Neural cell (in vitro differentiated cells): ENCODE measurements at regions not wholly inside any gene's neighbourhood (a gene's known extent, or its start where the extent isn't known, plus 50 kb on each side); places are given as distances from the start of the nearest gene placed in this dataset.

Experiments used
- H2AFZ ChIP-seq: fragments of 200-600, 300-800 bp; sonication (generic), shearing (Covaris generic); 2 replicates; pipeline ENCODE4 v1.6.0; 2014; ENCODE audit warnings: low read depth, mild to moderate bottlenecking, antibody characterized with exemption, low read length, moderate library complexity
- H3F3A ChIP-seq: fragments of 200-600 bp; shearing (Covaris generic); 2 replicates; pipeline ENCODE4 v1.6.1; 2016; ENCODE audit warnings: mild to moderate bottlenecking, moderate library complexity, mixed read lengths, antibody characterized with exemption, low read length; ENCODE audit not compliant: insufficient read depth, poor library complexity, severe bottlenecking
- H3K27ac ChIP-seq: fragments of 200-600, 300-800 bp; sonication (generic), shearing (Covaris generic); 2 replicates; pipeline ENCODE4 v1.5.1; 2014; ENCODE audit warnings: mild to moderate bottlenecking, low read length, moderate library complexity
- H3K27me3 ChIP-seq: fragments of 300-800, 200-600 bp; sonication (generic), shearing (Covaris generic); 2 replicates; pipeline ENCODE4 v1.6.0; 2014; ENCODE audit warnings: mild to moderate bottlenecking, low read depth, low read length, moderate library complexity; ENCODE audit not compliant: insufficient read depth
- H3K36me3 ChIP-seq: fragments of 300-800, 200-600 bp; sonication (generic), shearing (Covaris generic); 2 replicates; pipeline ENCODE4 v1.5.1; 2014; ENCODE audit warnings: mild to moderate bottlenecking, antibody characterized with exemption, low read length, moderate library complexity; ENCODE audit not compliant: insufficient read depth
- H3K4me2 ChIP-seq: fragments of 300-800, 200-600 bp; sonication (generic), shearing (Covaris generic); 2 replicates; pipeline ENCODE4 v1.6.0; 2014; ENCODE audit warnings: mild to moderate bottlenecking, low read length
- H3K4me3 ChIP-seq: fragments of 300-800, 200-600 bp; sonication (generic), shearing (Covaris generic); 2 replicates; pipeline ENCODE4 v1.5.1; 2014; ENCODE audit warnings: mild to moderate bottlenecking, low read length, moderate library complexity
- H3K79me2 ChIP-seq: fragments of 200-600 bp; shearing (Covaris generic); replicated peaks from 2 replicates; pipeline ENCODE4 v1.6.0; 2014; ENCODE audit warnings: mild to moderate bottlenecking, low read length, moderate library complexity; ENCODE audit not compliant: insufficient read depth
- H3K9ac ChIP-seq: fragments of 300-800, 200-600 bp; sonication (generic), shearing (Covaris generic); 2 replicates; pipeline ENCODE4 v1.6.1; 2016; ENCODE audit warnings: mild to moderate bottlenecking, low read length, mixed read lengths
- H3K9me2 ChIP-seq: fragments of 200-600 bp; shearing (Covaris generic); 2 replicates; pipeline ENCODE4 v1.6.1; 2016; ENCODE audit warnings: mild to moderate bottlenecking, low read length, mixed read lengths; ENCODE audit not compliant: insufficient read depth
- H3K9me3 ChIP-seq: fragments of 200-600, 300-800 bp; sonication (generic), shearing (Covaris generic); 2 replicates; pipeline ENCODE4 v1.6.1; 2016; ENCODE audit warnings: mild to moderate bottlenecking, mixed run types, low read length, moderate library complexity, mixed read lengths
- H4K20me1 ChIP-seq: fragments of 200-600 bp; shearing (Covaris generic); 2 replicates; pipeline ENCODE4 v1.6.1; 2016; ENCODE audit warnings: mild to moderate bottlenecking, mixed run types; ENCODE audit not compliant: insufficient read depth
- EP300 ChIP-seq: fragments of 450-650 bp; conservative IDR thresholded peaks from 2 replicates; pipeline ENCODE4 v1.6.1; 2014; ENCODE audit warnings: antibody characterized with exemption, mild to moderate bottlenecking, moderate library complexity; ENCODE audit not compliant: poor library complexity, severe bottlenecking
- EZH2 ChIP-seq: fragments of 200-600, 300-800 bp; shearing (Covaris generic), sonication (generic); IDR thresholded peaks from 2 replicates; pipeline ENCODE4 v1.6.1; 2014; ENCODE audit warnings: antibody characterized with exemption, low read length, borderline replicate concordance, mild to moderate bottlenecking; ENCODE audit not compliant: insufficient read depth, poor library complexity, severe bottlenecking
- MXI1 ChIP-seq: fragments of 450-650 bp; conservative IDR thresholded peaks from 2 replicates; pipeline ENCODE4 v1.6.1; 2014; ENCODE audit warnings: antibody characterized with exemption, mild to moderate bottlenecking; ENCODE audit not compliant: poor library complexity, severe bottlenecking
- POLR2AphosphoS5 ChIP-seq: IDR thresholded peaks from 2 replicates; pipeline ENCODE4 v1.6.1; 2012
- RAD21 ChIP-seq: fragments of 450-650 bp; conservative IDR thresholded peaks from 2 replicates; pipeline ENCODE4 v1.6.1; 2014; ENCODE audit warnings: antibody characterized with exemption, mild to moderate bottlenecking, moderate library complexity
- SMC3 ChIP-seq: fragments of 450-650 bp; conservative IDR thresholded peaks from 2 replicates; pipeline ENCODE4 v1.6.1; 2014; ENCODE audit warnings: antibody characterized with exemption, mild to moderate bottlenecking, moderate library complexity; ENCODE audit not compliant: poor library complexity
- TAF1 ChIP-seq: IDR thresholded peaks from 2 replicates; pipeline ENCODE4 v1.6.1; 2012; ENCODE audit warnings: low read depth
- TF ChIP-seq, protein P1 (sequence below): fragments of 450-650 bp; IDR thresholded peaks from 2 replicates; pipeline ENCODE4 v1.5.1; 2014; ENCODE audit warnings: antibody characterized with exemption, mild to moderate bottlenecking, moderate library complexity; ENCODE audit not compliant: poor library complexity, severe bottlenecking
- TF ChIP-seq, protein P2 (sequence below): IDR thresholded peaks from 2 replicates; pipeline ENCODE4 v1.6.1; 2012; ENCODE audit warnings: borderline replicate concordance

DNA sequence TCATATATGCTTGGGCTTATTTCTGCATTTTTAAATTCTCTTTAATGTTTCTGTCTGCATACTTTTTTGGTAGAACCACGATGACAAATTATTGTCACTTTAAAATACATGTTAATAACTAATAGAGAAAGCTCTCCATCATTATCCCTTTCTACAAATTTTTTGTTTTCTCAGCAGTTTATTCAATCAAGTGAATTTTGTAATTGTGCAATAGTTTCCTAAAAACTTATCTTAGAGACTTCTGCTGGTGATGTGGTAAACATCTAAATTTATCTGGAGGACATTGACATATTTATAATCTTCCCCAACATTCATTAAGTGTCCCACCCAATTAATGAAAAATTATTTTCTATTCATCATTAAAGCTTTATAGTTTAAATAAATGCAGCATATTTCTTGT, 215.3 kb downstream of the MEX3B start:
- Histone ChIP-seq H3F3A (no peaks in the 10 kb centered on the region), H4K20me1 (no peaks in the 10 kb centered on the region), H3K9ac (no peak overlapping the region), H2AFZ (no peak overlapping the region), H3K9me3 (peaks cover 3% of the 10 kb centered on the region), H3K36me3 (no peaks in the 10 kb centered on the region), H3K4me2 (no peak overlapping the region), H3K4me3 (no peak overlapping the region), H3K27me3 (no peaks in the 10 kb centered on the region), H3K27ac (no peak overlapping the region), H3K79me2 (no peaks in the 10 kb centered on the region), H3K9me2 (no peaks in the 10 kb centered on the region)
- TF ChIP-seq TAF1 = no peak

DNA sequence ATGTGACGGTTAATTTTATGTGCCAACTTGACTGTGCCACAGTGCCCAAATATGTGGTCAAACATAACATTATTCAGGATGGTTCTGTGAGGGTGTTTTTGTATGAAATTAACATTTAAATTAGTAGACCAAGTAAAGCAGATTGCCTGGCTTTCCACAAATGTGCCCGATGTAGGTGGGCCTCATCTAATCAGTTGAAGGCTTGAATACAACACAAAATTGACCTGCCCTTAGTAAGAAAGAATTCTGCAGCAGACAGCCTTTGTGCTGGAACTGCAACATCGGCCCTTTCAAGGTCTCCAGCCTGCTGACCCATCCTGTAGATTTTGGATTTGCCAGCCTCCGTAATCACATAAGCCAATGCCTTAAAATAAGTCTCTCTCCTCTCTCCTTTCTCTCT, 215.9 kb downstream of the MEX3B start:
- no peak for TF ChIP-seq POLR2AphosphoS5
- TF ChIP-seq EP300 = no peak
- TF ChIP-seq, protein P1, sequence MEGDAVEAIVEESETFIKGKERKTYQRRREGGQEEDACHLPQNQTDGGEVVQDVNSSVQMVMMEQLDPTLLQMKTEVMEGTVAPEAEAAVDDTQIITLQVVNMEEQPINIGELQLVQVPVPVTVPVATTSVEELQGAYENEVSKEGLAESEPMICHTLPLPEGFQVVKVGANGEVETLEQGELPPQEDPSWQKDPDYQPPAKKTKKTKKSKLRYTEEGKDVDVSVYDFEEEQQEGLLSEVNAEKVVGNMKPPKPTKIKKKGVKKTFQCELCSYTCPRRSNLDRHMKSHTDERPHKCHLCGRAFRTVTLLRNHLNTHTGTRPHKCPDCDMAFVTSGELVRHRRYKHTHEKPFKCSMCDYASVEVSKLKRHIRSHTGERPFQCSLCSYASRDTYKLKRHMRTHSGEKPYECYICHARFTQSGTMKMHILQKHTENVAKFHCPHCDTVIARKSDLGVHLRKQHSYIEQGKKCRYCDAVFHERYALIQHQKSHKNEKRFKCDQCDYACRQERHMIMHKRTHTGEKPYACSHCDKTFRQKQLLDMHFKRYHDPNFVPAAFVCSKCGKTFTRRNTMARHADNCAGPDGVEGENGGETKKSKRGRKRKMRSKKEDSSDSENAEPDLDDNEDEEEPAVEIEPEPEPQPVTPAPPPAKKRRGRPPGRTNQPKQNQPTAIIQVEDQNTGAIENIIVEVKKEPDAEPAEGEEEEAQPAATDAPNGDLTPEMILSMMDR = no peak
- TF ChIP-seq SMC3 = no peak
- Histone ChIP-seq H3K9me2 (no peaks in the 10 kb centered on the region), H3K9me3 (peaks cover 3% of the 10 kb centered on the region), H3K27me3 (no peaks in the 10 kb centered on the region), H2AFZ (no peak overlapping the region), H3K79me2 (no peaks in the 10 kb centered on the region), H3F3A (no peaks in the 10 kb centered on the region), H3K27ac (no peak overlapping the region), H4K20me1 (no peaks in the 10 kb centered on the region), H3K36me3 (no peaks in the 10 kb centered on the region), H3K4me2 (no peak overlapping the region), H3K9ac (no peak overlapping the region), H3K4me3 (no peak overlapping the region)

DNA sequence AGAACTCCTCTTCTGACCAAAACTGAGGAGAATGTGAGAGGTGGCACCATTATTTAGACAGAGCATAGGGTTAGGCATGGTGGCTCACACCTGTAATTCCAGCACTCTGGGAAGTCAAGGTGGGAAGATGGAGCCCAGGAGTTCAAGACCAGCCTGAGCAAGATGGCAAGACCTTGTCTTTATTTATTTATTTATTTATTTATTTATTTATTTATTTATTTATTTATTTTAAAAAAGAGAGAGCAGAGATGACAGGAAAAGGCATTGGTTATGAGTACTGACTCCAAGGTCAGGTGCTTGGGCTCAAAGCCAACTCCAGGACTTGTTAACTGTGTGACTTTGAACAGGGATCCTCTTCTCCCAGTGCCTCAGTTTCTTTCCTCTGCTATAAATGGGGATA, 217.7 kb downstream of the MEX3B start:
- no peaks in the 10 kb centered on the region for H3K27me3 ChIP-seq
- no peaks in the 10 kb centered on the region for H3F3A ChIP-seq
- H3K4me3 ChIP-seq = no peak overlapping the region
- no peaks in the 10 kb centered on the region for H3K9me2 ChIP-seq
- H4K20me1 ChIP-seq = no peaks in the 10 kb centered on the region
- no peak overlapping the region for H3K4me2 ChIP-seq
- H2AFZ ChIP-seq = no peak overlapping the region
- H3K27ac ChIP-seq = no peak overlapping the region
- H3K9ac ChIP-seq = no peak overlapping the region
- no peaks in the 10 kb centered on the region for H3K36me3 ChIP-seq
- TF ChIP-seq MXI1 (no peak), RAD21 (no peak), SMC3 (no peak), EP300 (no peak), TAF1 (no peak), EZH2 (no peak), POLR2AphosphoS5 (no peak)
- TF ChIP-seq, protein P2, sequence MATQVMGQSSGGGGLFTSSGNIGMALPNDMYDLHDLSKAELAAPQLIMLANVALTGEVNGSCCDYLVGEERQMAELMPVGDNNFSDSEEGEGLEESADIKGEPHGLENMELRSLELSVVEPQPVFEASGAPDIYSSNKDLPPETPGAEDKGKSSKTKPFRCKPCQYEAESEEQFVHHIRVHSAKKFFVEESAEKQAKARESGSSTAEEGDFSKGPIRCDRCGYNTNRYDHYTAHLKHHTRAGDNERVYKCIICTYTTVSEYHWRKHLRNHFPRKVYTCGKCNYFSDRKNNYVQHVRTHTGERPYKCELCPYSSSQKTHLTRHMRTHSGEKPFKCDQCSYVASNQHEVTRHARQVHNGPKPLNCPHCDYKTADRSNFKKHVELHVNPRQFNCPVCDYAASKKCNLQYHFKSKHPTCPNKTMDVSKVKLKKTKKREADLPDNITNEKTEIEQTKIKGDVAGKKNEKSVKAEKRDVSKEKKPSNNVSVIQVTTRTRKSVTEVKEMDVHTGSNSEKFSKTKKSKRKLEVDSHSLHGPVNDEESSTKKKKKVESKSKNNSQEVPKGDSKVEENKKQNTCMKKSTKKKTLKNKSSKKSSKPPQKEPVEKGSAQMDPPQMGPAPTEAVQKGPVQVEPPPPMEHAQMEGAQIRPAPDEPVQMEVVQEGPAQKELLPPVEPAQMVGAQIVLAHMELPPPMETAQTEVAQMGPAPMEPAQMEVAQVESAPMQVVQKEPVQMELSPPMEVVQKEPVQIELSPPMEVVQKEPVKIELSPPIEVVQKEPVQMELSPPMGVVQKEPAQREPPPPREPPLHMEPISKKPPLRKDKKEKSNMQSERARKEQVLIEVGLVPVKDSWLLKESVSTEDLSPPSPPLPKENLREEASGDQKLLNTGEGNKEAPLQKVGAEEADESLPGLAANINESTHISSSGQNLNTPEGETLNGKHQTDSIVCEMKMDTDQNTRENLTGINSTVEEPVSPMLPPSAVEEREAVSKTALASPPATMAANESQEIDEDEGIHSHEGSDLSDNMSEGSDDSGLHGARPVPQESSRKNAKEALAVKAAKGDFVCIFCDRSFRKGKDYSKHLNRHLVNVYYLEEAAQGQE = no peak
- TF ChIP-seq, protein P1 = no peak
- H3K9me3 ChIP-seq = peaks cover 3% of the 10 kb centered on the region
- no peaks in the 10 kb centered on the region for H3K79me2 ChIP-seq
